NT2/D1 (cell line): ENCODE measurements at regions not wholly inside any gene's neighbourhood (a gene's known extent, or its start where the extent isn't known, plus 50 kb on each side); places are given as distances from the start of the nearest gene placed in this dataset.

Experiments used
- SUZ12 ChIP-seq: IDR thresholded peaks from 2 replicates; pipeline ENCODE4 v1.6.1; 2011; ENCODE audit not compliant: insufficient read length, insufficient read depth; ENCODE audit errors: extremely low read depth
- YY1 ChIP-seq: IDR thresholded peaks from 2 replicates; pipeline ENCODE4 v1.6.1; 2011; ENCODE audit not compliant: insufficient read length, insufficient read depth
- ZNF274 ChIP-seq: IDR thresholded peaks from 2 replicates; pipeline ENCODE4 v1.6.1; 2011; ENCODE audit warnings: mild to moderate bottlenecking, low read depth, low read length

GRCh38 chr1:104092698-104093097 lies 343.0 kb downstream of the AMY1C start:
- TF ChIP-seq YY1 (no peak), ZNF274 (no peak), SUZ12 (no peak)
